Retinal pigment epithelial cell (primary cell): ENCODE measurements at regions not wholly inside any gene's neighbourhood (a gene's known extent, or its start where the extent isn't known, plus 50 kb on each side); places are given as distances from the start of the nearest gene placed in this dataset.

Experiments used
- DNase-seq: peaks from one replicate; pipeline ENCODE4 v3.0.0-alpha.2; 2010; ENCODE audit warnings: low read depth
- H3K4me3 ChIP-seq: 2 replicates; pipeline ENCODE4 v1.5.1; 2011; ENCODE audit warnings: mild to moderate bottlenecking, low read length, control low read depth, moderate library complexity
- CTCF ChIP-seq: conservative IDR thresholded peaks from 2 replicates; pipeline ENCODE4 v1.5.1; 2011; ENCODE audit warnings: low read depth, low read length, control low read depth, inconsistent platforms

- H3K4me3 ChIP-seq, result no peak overlapping the region
- no peak for DNase-seq
- TF ChIP-seq CTCF, result no peak
Observed at GRCh38 chr11:69423611-69424385, 57.7 kb upstream of the LINC01488 start.

- H3K4me3 ChIP-seq, result no peak overlapping the region
- TF ChIP-seq CTCF, result no peak
- no peak for DNase-seq
Observed at GRCh38 chr11:69424748-69425147, 56.7 kb upstream of the LINC01488 start.

- no peak overlapping the region for H3K4me3 ChIP-seq
- DNase-seq, result no peak
- TF ChIP-seq CTCF, result no peak
Observed at GRCh38 chr11:69425444-69425843, 56.0 kb upstream of the LINC01488 start.

GRCh38 chr11:69425895-69426544 is 55.4 kb upstream of the LINC01488 start:
- TF ChIP-seq CTCF, result no peak
- H3K4me3 ChIP-seq, result no peak overlapping the region
- no peak for DNase-seq

- no peak for TF ChIP-seq CTCF
- DNase-seq, result no peak
Observed at GRCh38 chr11:69427337-69427736, 54.1 kb upstream of the LINC01488 start.

GRCh38 chr11:69427906-69428880 is 53.3 kb upstream of the LINC01488 start:
- no peak overlapping the region for H3K4me3 ChIP-seq
- no peak for DNase-seq
- no peak for TF ChIP-seq CTCF

More at GRCh38 chr11:69427337-69427736, 54.1 kb upstream of the LINC01488 start:
- no peak overlapping the region for H3K4me3 ChIP-seq
